COR-L47 (cell line): ENCODE measurements at regions not wholly inside any gene's neighbourhood (a gene's known extent, or its start where the extent isn't known, plus 50 kb on each side); places are given as distances from the start of the nearest gene placed in this dataset.

Experiments
- DNase-seq: peaks from one replicate; lab custom pipeline; 2025; lab: John Stamatoyannopoulos, UW

DNA sequence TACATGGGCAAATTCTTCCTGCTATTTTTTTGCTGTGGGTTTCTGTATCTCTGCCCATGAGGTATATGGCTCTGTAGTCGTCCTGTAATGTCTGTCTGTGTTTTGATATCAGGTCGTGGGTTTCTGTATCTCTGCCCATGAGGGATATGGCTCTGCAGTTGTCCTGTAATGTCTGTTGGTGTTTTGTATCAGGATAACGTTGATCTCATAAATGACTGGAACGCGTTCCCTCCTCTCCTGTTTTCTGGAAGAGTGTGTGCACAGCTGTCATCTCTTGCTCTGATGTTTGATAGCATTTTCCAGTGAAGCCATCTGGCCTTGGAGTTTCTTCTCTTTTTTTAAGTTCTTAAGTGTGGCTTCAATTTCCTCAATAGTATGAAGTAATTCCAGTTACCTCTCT, 57.2 kb downstream of the SOX1 start:
- DNase-seq = peak; percentile 34

GRCh38 chr13:112127564-112128330, 60.8 kb downstream of the SOX1 start:
- DNase-seq = no peak

DNA sequence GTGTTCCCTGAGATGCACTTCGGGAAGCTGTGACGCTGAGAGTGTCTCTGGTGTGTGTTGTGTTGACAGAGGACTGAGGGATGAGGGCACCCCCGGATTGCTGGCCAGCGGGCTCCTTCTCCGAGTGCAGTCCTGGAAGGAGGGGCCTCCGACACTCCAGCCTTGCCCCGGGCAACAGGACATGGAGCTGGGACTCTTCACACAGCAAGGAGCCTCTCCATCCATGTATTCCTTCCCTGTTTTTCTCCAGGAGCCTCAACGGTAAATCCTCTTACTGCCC, 61.3 kb downstream of the SOX1 start:
- no peak for DNase-seq

- DNase-seq = no peak
Observed at GRCh38 chr13:112130418-112130817, 63.5 kb downstream of the SOX1 start.

DNA sequence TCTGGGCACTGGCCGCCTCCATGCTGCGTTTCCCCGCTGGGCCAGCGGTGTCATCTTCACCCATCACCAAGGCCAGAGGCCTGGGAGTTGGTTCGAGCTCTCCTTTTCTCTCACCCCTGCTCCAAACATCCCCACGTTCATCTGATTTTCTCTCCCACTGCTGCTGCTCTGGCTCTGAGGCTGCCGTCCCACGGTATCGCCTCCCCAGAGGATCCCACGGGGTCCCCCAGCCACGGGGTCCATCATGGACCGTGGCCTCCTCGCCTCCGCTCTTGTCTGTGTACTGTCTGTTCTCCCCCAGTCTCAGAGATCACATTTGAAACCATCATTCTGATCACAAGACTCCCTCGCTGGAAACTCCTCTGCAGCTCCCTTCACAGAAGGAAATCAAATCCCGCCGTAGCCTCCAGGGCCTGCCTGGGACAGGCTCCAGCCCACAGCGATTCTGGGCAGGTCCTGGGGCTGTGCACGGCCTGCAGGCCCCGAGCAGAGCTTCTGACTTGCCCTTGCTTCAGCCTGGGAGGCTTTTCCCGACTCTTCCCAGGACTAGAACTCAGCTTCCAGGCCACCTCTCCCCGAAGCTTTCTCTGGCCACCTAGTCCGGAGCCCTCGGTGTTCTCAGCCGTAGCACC, 64.2 kb downstream of the SOX1 start:
- no peak for DNase-seq

DNA sequence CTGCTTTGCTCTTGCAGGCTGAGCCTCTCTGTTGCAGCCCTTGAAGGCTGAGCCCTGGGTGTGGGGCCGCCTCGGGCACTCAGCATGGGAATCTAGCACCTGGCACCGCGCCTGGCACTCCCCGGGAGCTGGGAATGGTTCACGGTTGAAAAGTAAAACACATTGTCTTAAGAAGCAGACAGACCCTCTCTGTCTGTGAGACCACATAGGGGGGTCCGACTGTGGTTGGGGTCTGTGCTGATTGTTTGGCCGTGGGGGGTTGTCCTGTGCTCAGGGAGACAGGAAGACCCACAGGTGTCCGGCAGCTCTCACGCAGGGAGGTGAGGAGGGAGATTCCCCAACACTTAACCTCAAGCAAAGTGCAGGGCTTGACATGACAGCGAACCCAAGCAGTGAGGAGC, 64.8 kb downstream of the SOX1 start:
- DNase-seq = peak; percentile 39

DNA sequence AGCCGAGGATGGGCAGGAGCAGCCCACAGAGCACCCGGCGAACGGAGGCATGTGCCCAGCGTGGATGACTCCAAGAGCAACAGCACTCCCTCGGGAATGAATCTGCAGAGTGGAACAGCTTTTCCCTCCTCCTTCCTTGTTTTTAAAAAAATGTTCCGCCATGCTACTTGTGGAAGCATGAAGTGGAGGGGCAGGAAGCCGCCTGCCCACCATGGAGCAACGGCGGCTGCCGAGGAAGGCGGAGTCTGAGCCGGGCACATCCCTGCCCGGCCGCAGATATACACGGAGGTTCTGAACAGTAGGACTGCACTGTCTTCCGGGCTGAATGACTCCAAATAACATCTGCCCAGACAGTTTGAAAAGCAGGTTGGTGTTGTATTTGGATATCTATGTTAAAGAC, 65.2 kb downstream of the SOX1 start:
- DNase-seq = no peak

DNA sequence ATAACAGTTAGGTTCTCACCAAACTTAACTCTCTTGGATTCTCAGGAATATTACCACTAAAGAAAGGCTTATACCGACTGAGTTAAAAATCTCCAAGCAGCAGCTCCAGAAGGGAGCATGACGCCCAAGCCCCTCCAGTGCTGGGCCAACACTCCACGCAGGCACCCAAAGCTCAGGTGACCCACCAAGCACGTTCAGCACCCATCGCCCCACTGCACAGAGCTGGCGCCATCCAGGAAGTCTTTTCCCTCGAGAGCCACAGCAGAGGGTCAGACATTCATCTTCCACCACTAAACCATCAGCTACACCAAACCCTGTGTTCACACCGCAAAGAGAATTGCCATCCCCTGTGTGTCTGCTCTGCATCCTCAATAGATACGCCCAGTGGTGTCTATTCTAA, 65.7 kb downstream of the SOX1 start:
- no peak for DNase-seq

DNA sequence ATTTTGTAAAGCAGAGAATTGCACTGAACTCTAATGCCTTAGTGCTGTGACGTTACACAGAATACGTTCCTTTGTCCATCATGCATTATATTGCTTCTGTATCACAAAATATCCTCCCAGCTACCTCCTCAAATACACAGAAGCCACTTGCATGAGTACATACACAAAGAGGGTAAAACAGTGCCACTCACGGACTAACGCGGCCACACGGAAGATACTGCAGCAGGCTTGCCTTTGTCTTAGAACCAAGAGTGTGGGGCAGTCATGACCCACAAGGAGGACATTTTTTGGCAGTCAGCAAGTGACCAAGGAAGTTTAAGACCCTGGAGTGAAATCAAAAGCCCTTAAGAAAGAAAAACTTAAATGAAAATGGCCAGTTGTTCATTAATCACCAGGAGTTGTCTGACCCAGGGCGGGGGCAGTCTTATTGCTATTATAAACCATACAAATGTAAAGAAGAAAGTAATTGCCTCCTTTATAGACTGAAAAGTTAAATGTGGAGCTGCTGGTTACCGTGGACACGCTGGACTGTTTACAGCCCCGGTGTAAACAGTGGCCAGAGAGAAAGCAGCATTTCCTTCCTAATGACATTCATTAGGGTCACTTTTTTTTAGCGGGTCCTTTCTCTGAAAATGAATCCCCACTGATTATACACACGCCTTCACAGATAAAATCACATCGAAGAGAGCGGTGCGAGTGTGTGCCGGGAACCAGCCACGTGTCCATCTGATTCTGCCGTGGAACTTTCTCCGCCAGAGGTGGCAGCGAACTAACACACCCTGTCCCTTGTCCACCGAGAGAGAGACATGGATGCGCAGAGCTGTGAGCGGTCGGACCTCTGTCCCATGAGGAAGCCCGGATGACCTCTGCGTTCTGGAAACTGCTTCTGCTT, 66.8 kb downstream of the SOX1 start:
- DNase-seq = peak; percentile 10

DNA sequence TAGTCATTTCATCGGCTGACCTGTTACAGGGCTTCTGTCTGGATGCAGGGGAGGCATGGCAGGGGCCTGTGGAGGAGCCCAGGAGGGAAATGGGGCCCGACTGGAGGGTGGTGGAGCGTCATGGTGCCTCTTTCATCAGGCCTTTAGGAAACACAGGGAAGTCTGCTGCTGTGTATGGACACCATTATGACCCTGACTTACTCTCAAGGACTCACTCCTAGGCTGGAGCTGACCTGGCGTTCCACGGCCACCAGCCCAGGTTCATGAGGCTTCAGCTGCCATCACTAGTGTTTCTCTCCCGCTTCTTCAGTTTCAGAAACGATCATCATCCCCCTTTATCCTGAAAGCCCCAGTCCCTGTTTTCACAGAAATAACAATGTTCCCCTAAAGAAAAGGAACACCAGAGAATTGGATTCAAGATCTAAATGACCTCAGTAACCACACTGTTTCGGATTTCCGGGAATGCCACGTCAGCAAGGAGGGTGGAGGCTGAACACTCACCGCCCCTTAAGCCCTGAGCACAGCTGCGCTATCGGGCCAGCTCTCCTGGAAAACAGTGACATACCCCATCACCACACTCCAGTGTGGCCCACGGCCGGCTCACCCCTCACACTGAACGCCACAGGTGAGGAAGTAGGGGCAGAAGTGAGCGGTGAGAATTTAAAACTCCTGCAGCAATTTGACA, 67.6 kb downstream of the SOX1 start:
- DNase-seq = no peak

- DNase-seq = no peak
Observed at GRCh38 chr13:112136095-112136494, 69.1 kb downstream of the SOX1 start.

DNA sequence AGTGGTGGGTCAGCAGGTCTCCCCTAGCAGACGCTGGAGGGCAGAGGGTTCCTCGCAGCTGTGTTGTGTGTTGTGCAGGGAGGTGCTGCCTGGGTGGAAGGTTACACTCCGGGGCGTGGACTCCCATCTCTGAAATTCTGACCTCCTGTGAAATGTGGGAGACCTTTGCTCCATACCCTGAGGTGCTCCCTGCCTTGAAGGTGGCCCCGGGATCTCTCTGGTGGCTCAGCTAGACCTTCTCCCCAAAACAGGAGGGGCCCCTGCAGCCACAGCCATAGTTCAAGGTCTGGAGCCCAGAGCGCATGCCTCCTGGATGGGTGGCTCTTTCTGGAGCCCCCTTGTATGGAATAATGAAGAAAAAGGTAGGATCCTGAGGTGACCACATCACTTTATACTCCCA, 70.2 kb downstream of the SOX1 start:
- no peak for DNase-seq

DNA sequence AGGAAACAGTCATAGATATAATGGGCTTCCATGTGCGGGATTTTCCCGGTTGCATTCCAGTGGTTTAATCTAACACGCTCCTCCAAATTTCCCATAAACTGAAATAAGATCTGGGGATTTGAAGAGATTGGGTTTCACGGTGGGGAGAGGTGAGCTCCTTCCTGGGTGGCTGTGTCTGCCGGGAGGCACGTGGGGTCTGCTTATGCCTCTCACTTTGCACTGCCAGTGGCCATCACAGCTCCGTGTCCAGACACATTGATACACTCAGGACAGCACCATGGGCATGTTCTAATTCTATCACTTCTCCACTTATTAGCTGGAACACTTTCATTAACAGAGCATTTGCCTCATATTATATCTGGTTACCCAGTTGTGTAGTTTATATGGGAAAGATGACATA, 73.4 kb downstream of the SOX1 start:
- DNase-seq = no peak

GRCh38 chr13:112141643-112142400, 74.9 kb downstream of the SOX1 start:
- DNase-seq = no peak

- no peak for DNase-seq
Observed at GRCh38 chr13:112142401-112142930, 75.5 kb downstream of the SOX1 start.

GRCh38 chr13:112143046-112143752, 76.2 kb downstream of the SOX1 start:
- DNase-seq = no peak

DNA sequence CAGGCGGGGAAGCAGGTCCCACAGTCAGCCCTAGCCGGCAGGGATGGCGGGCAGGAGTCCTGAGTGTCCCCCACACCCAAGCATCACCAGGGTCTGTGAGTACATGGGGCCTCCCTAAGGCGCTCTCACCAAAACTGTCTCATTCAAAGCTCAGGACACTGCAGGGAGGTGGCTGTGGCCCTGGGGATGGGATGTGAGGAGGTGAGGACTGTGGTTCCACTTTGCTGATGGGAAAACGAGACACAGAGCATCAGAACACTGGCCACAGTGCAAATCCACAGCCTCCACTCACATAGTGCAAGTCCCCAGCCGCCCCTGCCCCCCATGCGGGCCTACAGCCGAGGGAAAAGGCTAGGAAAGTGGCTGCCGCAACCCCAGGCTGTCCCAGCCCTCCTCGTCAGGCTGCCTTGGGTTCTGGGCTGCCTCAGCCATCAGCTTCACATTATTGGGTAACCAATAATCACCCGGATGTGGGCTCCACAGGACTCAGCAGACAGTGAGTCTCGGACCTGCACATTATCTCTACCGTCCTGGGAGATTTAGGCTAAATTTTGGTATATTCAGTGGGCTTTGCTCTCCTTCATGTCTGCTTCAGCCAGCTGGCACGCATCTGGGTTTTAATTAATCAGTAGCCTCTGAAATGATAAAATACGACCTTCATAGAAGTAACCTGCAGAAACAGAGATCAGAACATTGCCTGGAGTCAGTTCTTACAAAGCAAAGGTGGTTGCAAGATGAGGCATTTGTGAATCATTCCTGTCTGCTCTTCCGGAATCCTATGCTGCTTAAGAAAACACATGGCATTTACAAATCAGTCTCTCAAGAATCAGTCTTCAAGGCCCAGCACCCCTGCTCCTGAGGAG, 77.0 kb downstream of the SOX1 start:
- DNase-seq = no peak

DNA sequence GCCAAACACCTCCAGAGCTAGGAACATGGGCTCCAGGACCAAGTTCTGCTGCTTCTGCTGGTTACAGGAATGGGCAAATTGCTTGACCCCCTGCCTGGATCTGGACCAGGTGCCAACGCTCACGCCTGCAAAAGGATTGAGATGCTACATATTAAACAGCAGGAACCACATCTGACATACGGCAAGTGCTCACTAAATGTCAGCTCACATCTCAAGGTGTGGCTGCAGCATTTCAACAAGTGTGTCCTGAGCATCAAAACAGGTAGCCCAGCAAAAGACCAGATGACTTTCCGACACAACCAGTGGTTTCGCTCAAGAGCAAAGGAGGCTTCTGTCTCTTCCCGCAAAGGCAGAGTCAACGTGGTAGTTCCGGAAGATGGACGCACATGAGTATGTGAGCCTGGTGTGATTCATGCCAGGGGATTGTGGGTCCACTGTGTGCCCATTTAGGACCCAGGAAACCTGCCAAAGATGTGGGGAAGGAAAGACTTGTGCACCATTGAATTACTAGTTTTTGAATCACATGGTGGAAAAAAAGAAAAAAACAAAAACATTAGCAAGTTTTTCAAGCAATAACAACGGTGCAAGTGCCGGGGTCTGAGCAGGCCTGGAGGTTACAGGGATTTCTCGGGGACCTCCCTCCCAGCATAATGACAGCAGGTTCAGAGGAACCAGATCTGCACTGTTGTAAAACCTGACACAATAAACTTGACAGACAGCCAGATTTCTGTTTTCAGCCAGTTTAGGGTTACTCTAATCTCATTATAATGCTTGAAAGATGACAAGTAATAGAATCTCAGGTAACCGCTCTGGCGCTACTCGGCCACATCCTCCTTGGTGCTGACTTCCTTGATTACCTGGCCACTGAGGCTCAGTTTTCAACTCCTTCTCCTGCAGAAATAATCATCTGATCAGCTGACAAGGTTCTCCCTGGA, 77.9 kb downstream of the SOX1 start:
- no peak for DNase-seq
